Esophagus muscularis mucosa (tissue), 4 donors: ENCODE measurements at regions not wholly inside any gene's neighbourhood (a gene's known extent, or its start where the extent isn't known, plus 50 kb on each side); places are given as distances from the start of the nearest gene placed in this dataset.

Experiments
- DNase-seq: peaks from one replicate; pipeline ENCODE4 v3.0.0-alpha.2; 2017; ENCODE audit errors: extremely low spot score
- H3K27ac ChIP-seq, 4 donors: fragments of 200-600 bp; sonication (generic); replicated peaks in 1 of 4; 1 replicate in 3 of 4; 2 replicates in 1 of 4; pipeline ENCODE4 v1.5.1; 2016 to 2019; ENCODE audit warnings: mild to moderate bottlenecking in 1 of 4
- H3K27me3 ChIP-seq, 4 donors: fragments of 200-600 bp; sonication (generic); one replicate each; pipeline versions ENCODE4 v1.5.1 to v1.6.0; 2016 to 2019
- H3K36me3 ChIP-seq, 4 donors: fragments of 200-600 bp; sonication (generic); one replicate each; pipeline ENCODE4 v1.5.1; 2016 to 2019
- H3K4me1 ChIP-seq, 4 donors: fragments of 200-600 bp; sonication (generic); one replicate each; pipeline ENCODE4 v1.5.1; 2016 to 2019
- H3K4me3 ChIP-seq, 4 donors: fragments of 200-600 bp; sonication (generic); 1 replicate in 2 of 4; 2 replicates in 2 of 4; pipeline ENCODE4 v1.5.1; 2016 to 2019; ENCODE audit warnings: mild to moderate bottlenecking in 4 of 4, moderate library complexity in 1 of 4
- H3K9me3 ChIP-seq, 4 donors: fragments of 200-600 bp; sonication (generic); 1 replicate in 3 of 4; 2 replicates in 1 of 4; pipeline ENCODE4 v1.5.1; 2016 to 2019
- EP300 ChIP-seq: sonication (generic); formaldehyde crosslinking; IDR thresholded peaks from one replicate; pipeline ENCODE4 v1.6.1; 2017; ENCODE audit warnings: antibody characterized with exemption
- POLR2A ChIP-seq: fragments of 450-650 bp; IDR thresholded peaks from one replicate; pipeline ENCODE4 v1.6.1; 2017; ENCODE audit warnings: antibody characterized with exemption, moderate library complexity, mild to moderate bottlenecking, low read depth
- POLR2AphosphoS5 ChIP-seq, 2 donors: sonication (generic); formaldehyde crosslinking; IDR thresholded peaks; one replicate each; pipeline ENCODE4 v1.6.1; 2017; ENCODE audit warnings: antibody characterized with exemption in 2 of 2
- WGBS: methylation state at CpG from one replicate; pipeline ENCODE4 v1.1.5; 2018; 5-methylcytosine and 5-hydroxymethylcytosine counted together
- intact Hi-C: fragments of 100-400 bp; cut with DNase I; formaldehyde crosslinking; loops from one replicate; pipeline ENCODE4 v1.15.1; 2023
- TF ChIP-seq, protein P1 (sequence below), 3 experiments: fragments of 200-600 bp in 2 of 3; fragments of 450-650 bp in 1 of 3; sonication (generic) in 2 of 3; IDR thresholded peaks; one replicate each; pipeline ENCODE4 v1.5.1; 2017 to 2019; ENCODE audit warnings: antibody characterized with exemption in 3 of 3, mild to moderate bottlenecking in 2 of 3, moderate library complexity in 1 of 3

GRCh38 chr10:44703241-44704155, 207.6 kb upstream of the TMEM72 start:
- Histone ChIP-seq H3K4me1 (no peaks in the 10 kb centered on the region), H3K27ac (no peak overlapping the region), H3K27me3 (no peaks in the 10 kb centered on the region), H3K9me3 (peaks cover 0 to 34% (median 9%) of the 10 kb centered on the region in 4 donors), H3K4me3 (no peak overlapping the region), H3K36me3 (no peaks in the 10 kb centered on the region)
- intact Hi-C loops: no loop called here
- WGBS: 71% methylated on average over 6 of the region's 6 CpGs
- no peak for TF ChIP-seq EP300
- no peak for TF ChIP-seq POLR2A
- TF ChIP-seq, protein P1, sequence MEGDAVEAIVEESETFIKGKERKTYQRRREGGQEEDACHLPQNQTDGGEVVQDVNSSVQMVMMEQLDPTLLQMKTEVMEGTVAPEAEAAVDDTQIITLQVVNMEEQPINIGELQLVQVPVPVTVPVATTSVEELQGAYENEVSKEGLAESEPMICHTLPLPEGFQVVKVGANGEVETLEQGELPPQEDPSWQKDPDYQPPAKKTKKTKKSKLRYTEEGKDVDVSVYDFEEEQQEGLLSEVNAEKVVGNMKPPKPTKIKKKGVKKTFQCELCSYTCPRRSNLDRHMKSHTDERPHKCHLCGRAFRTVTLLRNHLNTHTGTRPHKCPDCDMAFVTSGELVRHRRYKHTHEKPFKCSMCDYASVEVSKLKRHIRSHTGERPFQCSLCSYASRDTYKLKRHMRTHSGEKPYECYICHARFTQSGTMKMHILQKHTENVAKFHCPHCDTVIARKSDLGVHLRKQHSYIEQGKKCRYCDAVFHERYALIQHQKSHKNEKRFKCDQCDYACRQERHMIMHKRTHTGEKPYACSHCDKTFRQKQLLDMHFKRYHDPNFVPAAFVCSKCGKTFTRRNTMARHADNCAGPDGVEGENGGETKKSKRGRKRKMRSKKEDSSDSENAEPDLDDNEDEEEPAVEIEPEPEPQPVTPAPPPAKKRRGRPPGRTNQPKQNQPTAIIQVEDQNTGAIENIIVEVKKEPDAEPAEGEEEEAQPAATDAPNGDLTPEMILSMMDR (IDR thresholded peaks at IDR 0.05): no peak
- no peak for TF ChIP-seq POLR2AphosphoS5 (IDR thresholded peaks at IDR 0.05)
- no peak for DNase-seq

DNA sequence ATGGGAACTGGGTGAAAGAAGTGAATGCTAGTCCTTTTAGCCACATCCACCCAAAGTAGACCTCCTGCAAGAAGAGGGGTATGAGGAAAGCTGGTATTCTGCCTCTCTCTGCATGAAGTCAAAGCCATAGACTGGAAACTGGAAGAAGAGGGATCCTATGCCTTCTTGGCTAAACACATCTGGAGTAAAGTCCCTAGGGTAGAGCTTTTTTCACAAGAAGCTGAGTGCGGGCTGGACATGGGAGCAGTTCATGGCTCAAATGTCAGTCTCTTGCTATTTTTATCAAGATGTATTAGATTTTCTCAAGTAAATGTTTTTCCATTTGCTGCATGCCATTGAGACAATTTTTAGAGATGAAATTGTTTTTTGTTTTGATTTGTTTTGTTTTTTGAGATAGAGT, 206.5 kb upstream of the TMEM72 start:
- no peak for TF ChIP-seq EP300
- no peak for TF ChIP-seq POLR2A
- TF ChIP-seq POLR2AphosphoS5 (IDR thresholded peaks at IDR 0.05): no peak
- TF ChIP-seq, protein P1 (IDR thresholded peaks at IDR 0.05): no peak
- intact Hi-C loops: no loop called here
- no peak overlapping the region for H3K27ac ChIP-seq
- WGBS: 91% methylated on average over 1 of the region's 1 CpG
- H3K27me3 ChIP-seq: no peaks in the 10 kb centered on the region
- H3K4me1 ChIP-seq: no peaks in the 10 kb centered on the region
- peaks cover 0 to 34% (median 9%) of the 10 kb centered on the region in 4 donors for H3K9me3 ChIP-seq
- no peak overlapping the region for H3K4me3 ChIP-seq
- DNase-seq: no peak
- H3K36me3 ChIP-seq: no peaks in the 10 kb centered on the region

DNA sequence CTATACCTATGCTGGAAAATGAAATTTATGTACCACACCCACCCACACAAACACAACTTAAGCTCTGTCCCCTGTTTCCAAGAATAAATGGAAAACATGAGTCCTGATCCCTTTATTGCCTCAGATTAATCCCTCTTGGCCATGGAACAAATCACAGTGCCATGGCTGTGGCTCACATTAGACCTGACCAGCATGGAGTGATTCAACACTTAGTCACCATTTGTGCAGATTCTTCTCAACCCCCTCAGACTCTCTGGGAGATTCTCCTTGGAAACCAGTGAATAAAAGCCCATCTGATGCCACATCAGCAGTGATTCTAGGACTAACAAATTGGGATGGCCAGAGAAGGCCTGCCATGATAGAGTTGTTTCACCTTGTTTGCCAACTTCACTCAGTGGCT, 204.4 kb upstream of the TMEM72 start:
- Histone ChIP-seq H3K27me3 (no peaks in the 10 kb centered on the region), H3K36me3 (no peaks in the 10 kb centered on the region), H3K27ac (no peak overlapping the region), H3K9me3 (peaks cover 0 to 19% (median 9%) of the 10 kb centered on the region in 4 donors), H3K4me1 (no peaks in the 10 kb centered on the region), H3K4me3 (no peak overlapping the region)
- TF ChIP-seq EP300: no peak
- TF ChIP-seq, protein P1 (IDR thresholded peaks at IDR 0.05): no peak
- no peak for TF ChIP-seq POLR2AphosphoS5 (IDR thresholded peaks at IDR 0.05)
- TF ChIP-seq POLR2A: no peak
- intact Hi-C loops: no loop called here
- no peak for DNase-seq

DNA sequence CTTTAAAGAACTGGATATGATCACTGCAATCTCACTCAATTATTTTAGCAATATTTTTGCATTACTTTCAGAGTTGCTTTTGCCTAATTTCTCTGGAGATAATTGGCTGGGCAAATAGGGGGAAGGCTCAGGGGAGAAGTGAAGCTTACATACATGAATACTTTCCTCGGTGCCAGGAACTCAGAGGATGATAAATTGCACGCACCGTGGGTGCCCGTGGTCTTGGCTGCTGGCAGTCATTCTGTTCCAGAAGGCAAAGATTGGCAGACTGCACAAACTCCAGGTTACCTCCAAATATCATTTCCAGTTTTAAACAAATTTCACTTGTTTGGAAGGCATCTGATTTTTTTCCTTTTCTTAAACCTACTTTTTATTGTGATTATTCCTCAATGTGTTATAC, 197.8 kb upstream of the TMEM72 start:
- Histone ChIP-seq H3K9me3 (peaks cover 0 to 2% (median 0%) of the 10 kb centered on the region in 4 donors), H3K36me3 (no peaks in the 10 kb centered on the region), H3K4me1 (peaks cover 0 to 13% (median 11%) of the 10 kb centered on the region in 4 donors), H3K4me3 (no peak overlapping the region), H3K27me3 (no peaks in the 10 kb centered on the region), H3K27ac (no peak overlapping the region)
- intact Hi-C loops: no loop called here
- WGBS: 47% methylated on average over 4 of the region's 4 CpGs
- TF ChIP-seq POLR2AphosphoS5 (IDR thresholded peaks at IDR 0.05): no peak
- TF ChIP-seq, protein P1 (IDR thresholded peaks at IDR 0.05): no peak
- TF ChIP-seq EP300: no peak
- TF ChIP-seq POLR2A: no peak
- DNase-seq: no peak
